OCI-LY3 (cell line): ENCODE measurements at regions not wholly inside any gene's neighbourhood (a gene's known extent, or its start where the extent isn't known, plus 50 kb on each side); places are given as distances from the start of the nearest gene placed in this dataset.
A peak's percentile ranks its signal among the peaks of the same experiment; 100 is the strongest.

ENCODE experiments used
- EZH2phosphoT487 ChIP-seq: fragments of 200-600 bp; shearing (Covaris generic); IDR thresholded peaks from 2 replicates; pipeline ENCODE4 v1.6.1; 2018; ENCODE audit warnings: antibody characterized with exemption, mixed run types, low read depth
- TF ChIP-seq, protein P1 (sequence below): fragments of 200-600, 300-600 bp; sonication (generic); IDR thresholded peaks from 2 replicates; pipeline ENCODE4 v1.5.1; 2014; ENCODE audit warnings: antibody characterized with exemption, low read length, low read depth

DNA sequence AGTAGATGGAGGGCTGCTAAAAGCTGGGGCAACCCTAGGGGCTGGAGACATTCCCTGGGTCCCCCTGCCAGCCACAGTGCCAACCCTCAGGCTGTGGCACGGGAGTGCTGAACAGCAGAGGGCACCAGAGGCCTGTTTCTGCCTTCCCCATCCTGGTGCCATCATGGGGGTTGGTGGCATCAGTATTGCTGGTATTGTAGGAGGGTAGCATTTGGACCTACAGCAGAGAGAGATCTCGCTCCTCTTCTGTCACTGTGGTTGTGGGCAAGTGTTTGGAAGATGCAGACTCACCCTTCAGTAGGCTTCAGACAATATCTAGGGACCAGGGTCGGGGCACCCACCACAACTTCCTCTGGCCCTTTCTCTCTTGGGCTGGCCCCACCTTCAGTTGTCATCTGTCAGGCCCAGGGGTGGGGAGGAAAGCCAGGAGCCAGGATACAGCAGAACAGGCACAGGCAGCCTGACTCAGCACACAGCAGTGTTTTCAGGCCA, 123.5 kb downstream of the RPLP1 start:
- TF ChIP-seq, protein P1, sequence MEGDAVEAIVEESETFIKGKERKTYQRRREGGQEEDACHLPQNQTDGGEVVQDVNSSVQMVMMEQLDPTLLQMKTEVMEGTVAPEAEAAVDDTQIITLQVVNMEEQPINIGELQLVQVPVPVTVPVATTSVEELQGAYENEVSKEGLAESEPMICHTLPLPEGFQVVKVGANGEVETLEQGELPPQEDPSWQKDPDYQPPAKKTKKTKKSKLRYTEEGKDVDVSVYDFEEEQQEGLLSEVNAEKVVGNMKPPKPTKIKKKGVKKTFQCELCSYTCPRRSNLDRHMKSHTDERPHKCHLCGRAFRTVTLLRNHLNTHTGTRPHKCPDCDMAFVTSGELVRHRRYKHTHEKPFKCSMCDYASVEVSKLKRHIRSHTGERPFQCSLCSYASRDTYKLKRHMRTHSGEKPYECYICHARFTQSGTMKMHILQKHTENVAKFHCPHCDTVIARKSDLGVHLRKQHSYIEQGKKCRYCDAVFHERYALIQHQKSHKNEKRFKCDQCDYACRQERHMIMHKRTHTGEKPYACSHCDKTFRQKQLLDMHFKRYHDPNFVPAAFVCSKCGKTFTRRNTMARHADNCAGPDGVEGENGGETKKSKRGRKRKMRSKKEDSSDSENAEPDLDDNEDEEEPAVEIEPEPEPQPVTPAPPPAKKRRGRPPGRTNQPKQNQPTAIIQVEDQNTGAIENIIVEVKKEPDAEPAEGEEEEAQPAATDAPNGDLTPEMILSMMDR, result peak; percentile 96
- no peak for TF ChIP-seq EZH2phosphoT487
